SK-N-SH (cell line): ENCODE measurements at regions not wholly inside any gene's neighbourhood (a gene's known extent, or its start where the extent isn't known, plus 50 kb on each side); places are given as distances from the start of the nearest gene placed in this dataset.

Experiments used
- CTCF ChIA-PET: fragments of 300-600, 350-600 bp; formaldehyde crosslinking; extraction: SDS; loops from one replicate; lab custom pipeline; 2021; lab: Yijun Ruan, JAX
- POLR2A ChIA-PET: fragments of 350-600 bp; sonication (Branson Sonifier 250); formaldehyde crosslinking; extraction: SDS; loops from one replicate; lab custom pipeline; 2020; ENCODE audit warnings: antibody characterized with exemption, inconsistent platforms; lab: Yijun Ruan, JAX
- DNase-seq: peaks from one replicate; pipeline ENCODE4 v3.0.0; 2012
- H2AFZ ChIP-seq: fragments of 200-600 bp; sonication (generic); 2 replicates; pipeline ENCODE4 v1.8.1; 2016; ENCODE audit warnings: antibody characterized with exemption, mild to moderate bottlenecking, low read depth
- H3F3A ChIP-seq: fragments of 200-600 bp; sonication (generic); replicated peaks from 2 replicates; pipeline ENCODE3; 2016; ENCODE audit warnings: antibody characterized with exemption, mild to moderate bottlenecking; ENCODE audit not compliant: insufficient read depth
- H3K27ac ChIP-seq, 2 experiments: fragments of 200-500 bp in 1 of 2; fragments of 200-600 bp in 1 of 2; sonication (Bioruptor generic) in 1 of 2; sonication (generic), shearing (Covaris generic) in 1 of 2; 2 replicates each; pipeline versions ENCODE4 v1.5.1 to v1.6.1; 2014 to 2016; ENCODE audit warnings: low read depth in 2 of 2, inconsistent platforms in 1 of 2, low read length in 1 of 2, mild to moderate bottlenecking in 1 of 2, mixed read lengths in 1 of 2
- H3K27me3 ChIP-seq: fragments of 200-600 bp; sonication (generic), shearing (Covaris generic); 2 replicates; pipeline ENCODE4 v1.6.1; 2016; ENCODE audit warnings: mixed run types; ENCODE audit not compliant: insufficient read depth
- H3K36me3 ChIP-seq, 2 experiments: fragments of 200-500 bp in 1 of 2; fragments of 200-600 bp in 1 of 2; sonication (Bioruptor generic) in 1 of 2; sonication (generic) in 1 of 2; replicated peaks in 1 of 2; 2 replicates each; pipeline versions ENCODE3 to v1.5.1; 2014 to 2016; ENCODE audit warnings: low read length in 1 of 2, mild to moderate bottlenecking in 1 of 2; ENCODE audit not compliant: insufficient read depth in 2 of 2, control insufficient read depth in 1 of 2
- H3K4me1 ChIP-seq, 2 experiments: fragments of 200-500 bp in 1 of 2; fragments of 200-600 bp in 1 of 2; sonication (Bioruptor generic) in 1 of 2; sonication (generic), shearing (Covaris generic) in 1 of 2; 2 replicates each; pipeline versions ENCODE4 v1.5.1 to v1.6.1; 2014 to 2016; ENCODE audit warnings: low read depth in 1 of 2, low read length in 1 of 2, mixed run types in 1 of 2; ENCODE audit not compliant: insufficient read depth in 2 of 2, control insufficient read depth in 1 of 2
- H3K4me2 ChIP-seq: fragments of 200-600 bp; sonication (generic), shearing (Covaris generic); 2 replicates; pipeline ENCODE4 v1.6.1; 2017; ENCODE audit warnings: mixed run types
- H3K4me3 ChIP-seq, 2 experiments: fragments of 200-500 bp in 1 of 2; fragments of 200-600 bp in 1 of 2; sonication (Bioruptor generic) in 1 of 2; sonication (generic), shearing (Covaris generic) in 1 of 2; 2 replicates each; pipeline versions ENCODE4 v1.5.1 to v1.8.1; 2014 to 2016; ENCODE audit warnings: low read depth in 2 of 2, inconsistent platforms in 1 of 2, low read length in 1 of 2, mild to moderate bottlenecking in 1 of 2, mixed read lengths in 1 of 2, moderate library complexity in 1 of 2
- H3K79me2 ChIP-seq: fragments of 200-600 bp; sonication (generic); 2 replicates; pipeline ENCODE4 v1.8.1; 2017; ENCODE audit warnings: mild to moderate bottlenecking; ENCODE audit not compliant: insufficient read depth
- H3K9ac ChIP-seq: fragments of 200-600 bp; sonication (generic); 2 replicates; pipeline ENCODE4 v1.6.1; 2017; ENCODE audit warnings: mixed run types
- H3K9me2 ChIP-seq: fragments of 200-600 bp; sonication (generic); 2 replicates; pipeline ENCODE4 v1.6.1; 2017; ENCODE audit warnings: mixed run types
- H3K9me3 ChIP-seq: fragments of 200-600 bp; sonication (generic); 2 replicates; pipeline ENCODE4 v1.6.1; 2017; ENCODE audit warnings: mixed run types, mild to moderate bottlenecking, moderate library complexity
- H4K20me1 ChIP-seq: fragments of 200-600 bp; sonication (generic); 2 replicates; pipeline ENCODE4 v1.6.1; 2017; ENCODE audit warnings: mild to moderate bottlenecking, mixed run types; ENCODE audit not compliant: insufficient read depth
- ELF1 ChIP-seq: IDR thresholded peaks from 2 replicates; pipeline ENCODE4 v1.4.0; 2012
- EP300 ChIP-seq, 2 experiments: IDR thresholded peaks; 2 replicates each; pipeline versions ENCODE4 v1.4.0 to v1.6.1; 2012; ENCODE audit warnings: borderline replicate concordance in 1 of 2, low read depth in 1 of 2, low read length in 1 of 2
- EZH2phosphoT487 ChIP-seq: fragments of 200-600 bp; sonication (generic); IDR thresholded peaks from 2 replicates; pipeline ENCODE4 v1.6.1; 2017; ENCODE audit warnings: low read depth, mixed run types, mild to moderate bottlenecking, antibody characterized with exemption, moderate library complexity, borderline replicate concordance
- FOSL2 ChIP-seq: IDR thresholded peaks from 2 replicates; pipeline ENCODE4 v1.4.0; 2012; ENCODE audit warnings: low read depth, mild to moderate bottlenecking, moderate library complexity, borderline replicate concordance
- FOXM1 ChIP-seq: IDR thresholded peaks from 2 replicates; pipeline ENCODE4 v1.4.0; 2012; ENCODE audit warnings: low read depth, mild to moderate bottlenecking
- GABPA ChIP-seq: IDR thresholded peaks from 2 replicates; pipeline ENCODE4 v1.4.0; 2012; ENCODE audit warnings: low read depth, mild to moderate bottlenecking
- JUND ChIP-seq: IDR thresholded peaks from 2 replicates; pipeline ENCODE4 v1.4.0; 2012
- NFIC ChIP-seq: IDR thresholded peaks from 2 replicates; pipeline ENCODE4 v1.4.0; 2012; ENCODE audit warnings: borderline replicate concordance
- POLR2AphosphoS5 ChIP-seq: IDR thresholded peaks from 2 replicates; pipeline ENCODE4 v1.6.1; 2012; ENCODE audit warnings: low read depth, low read length
- RAD21 ChIP-seq: IDR thresholded peaks from 2 replicates; pipeline ENCODE4 v1.6.1; 2012; ENCODE audit warnings: mild to moderate bottlenecking, low read length
- RCOR1 ChIP-seq: fragments of 150-350 bp; IDR thresholded peaks from 2 replicates; pipeline ENCODE4 v1.6.1; 2017; ENCODE audit warnings: antibody characterized with exemption, low read length
- SMC3 ChIP-seq: IDR thresholded peaks from 2 replicates; pipeline ENCODE4 v1.6.1; 2012; ENCODE audit warnings: low read depth, low read length, improper control_type of control experiment
- TAF1 ChIP-seq: IDR thresholded peaks from 2 replicates; pipeline ENCODE4 v1.6.1; 2012; ENCODE audit warnings: low read depth, mild to moderate bottlenecking, low read length, moderate library complexity, borderline replicate concordance
- TCF12 ChIP-seq: IDR thresholded peaks from 2 replicates; pipeline ENCODE4 v1.4.0; 2012
- TEAD4 ChIP-seq: IDR thresholded peaks from 2 replicates; pipeline ENCODE4 v1.4.0; 2012; ENCODE audit warnings: mild to moderate bottlenecking, borderline replicate concordance; ENCODE audit not compliant: insufficient read depth
- WGBS: methylation state at CpG from one replicate; pipeline ENCODE4 v1.1.6; 2017; ENCODE audit warnings: low lambda C conversion rate; 5-methylcytosine and 5-hydroxymethylcytosine counted together
- TF ChIP-seq, protein P1 (sequence below): fragments of 150-350 bp; IDR thresholded peaks from 2 replicates; pipeline ENCODE4 v1.6.1; 2017; ENCODE audit warnings: antibody characterized with exemption, low read length, low read depth, borderline replicate concordance
- TF ChIP-seq, protein P2 (sequence below): IDR thresholded peaks from 2 replicates; pipeline ENCODE4 v1.4.0; 2012; ENCODE audit warnings: low read depth, borderline replicate concordance
- TF ChIP-seq, protein P3 (sequence below): IDR thresholded peaks from 2 replicates; pipeline ENCODE4 v1.6.1; 2012; ENCODE audit warnings: mild to moderate bottlenecking, low read depth, low read length, moderate library complexity
- TF ChIP-seq, protein P4 (sequence below): IDR thresholded peaks from 2 replicates; pipeline ENCODE4 v1.4.0; 2012; ENCODE audit warnings: low read depth
- TF ChIP-seq, protein P5 (sequence below): fragments of 150-350 bp; IDR thresholded peaks from 2 replicates; pipeline ENCODE4 v1.6.1; 2016; ENCODE audit warnings: mild to moderate bottlenecking, low read depth, low read length

DNA sequence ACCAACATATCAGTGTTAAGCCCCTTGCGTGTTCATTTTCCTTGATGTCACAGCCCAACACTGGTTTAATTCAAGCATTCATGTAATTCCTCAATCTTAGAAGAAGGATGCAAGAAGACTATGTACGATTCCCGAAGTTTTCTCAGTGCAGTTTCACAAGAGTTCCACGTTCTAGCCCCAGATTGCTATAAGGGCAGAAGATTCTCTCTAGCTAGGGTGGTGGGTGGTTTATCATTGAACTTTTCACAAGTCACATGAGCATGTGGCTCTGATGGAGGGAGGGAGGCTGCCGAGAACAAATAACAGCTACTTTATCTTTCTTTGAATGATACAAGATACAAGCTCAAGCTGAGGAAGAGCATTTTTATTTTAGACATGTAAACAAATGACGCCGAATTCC, 71.9 kb upstream of the NHSL1 start:
- no peaks in the 10 kb centered on the region for H3K9me2 ChIP-seq
- H3K4me2 ChIP-seq = no peak overlapping the region
- WGBS = 18% methylated on average over 7 of the region's 7 CpGs
- no peaks in the 10 kb centered on the region for H3K79me2 ChIP-seq
- DNase-seq = no peak
- no peaks in the 10 kb centered on the region for H3K9me3 ChIP-seq
- H3K27ac ChIP-seq = no peak overlapping the region
- no peaks in the 10 kb centered on the region for H4K20me1 ChIP-seq
- peaks cover 37% of the 10 kb centered on the region for H3K27me3 ChIP-seq
- H3K36me3 ChIP-seq = no peaks in the 10 kb centered on the region
- no peak for TF ChIP-seq FOSL2
- TF ChIP-seq SMC3 = no peak
- TF ChIP-seq TAF1 = no peak
- TF ChIP-seq, protein P1, sequence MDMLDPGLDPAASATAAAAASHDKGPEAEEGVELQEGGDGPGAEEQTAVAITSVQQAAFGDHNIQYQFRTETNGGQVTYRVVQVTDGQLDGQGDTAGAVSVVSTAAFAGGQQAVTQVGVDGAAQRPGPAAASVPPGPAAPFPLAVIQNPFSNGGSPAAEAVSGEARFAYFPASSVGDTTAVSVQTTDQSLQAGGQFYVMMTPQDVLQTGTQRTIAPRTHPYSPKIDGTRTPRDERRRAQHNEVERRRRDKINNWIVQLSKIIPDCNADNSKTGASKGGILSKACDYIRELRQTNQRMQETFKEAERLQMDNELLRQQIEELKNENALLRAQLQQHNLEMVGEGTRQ = no peak
- TF ChIP-seq, protein P2, sequence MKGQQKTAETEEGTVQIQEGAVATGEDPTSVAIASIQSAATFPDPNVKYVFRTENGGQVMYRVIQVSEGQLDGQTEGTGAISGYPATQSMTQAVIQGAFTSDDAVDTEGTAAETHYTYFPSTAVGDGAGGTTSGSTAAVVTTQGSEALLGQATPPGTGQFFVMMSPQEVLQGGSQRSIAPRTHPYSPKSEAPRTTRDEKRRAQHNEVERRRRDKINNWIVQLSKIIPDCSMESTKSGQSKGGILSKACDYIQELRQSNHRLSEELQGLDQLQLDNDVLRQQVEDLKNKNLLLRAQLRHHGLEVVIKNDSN = no peak
- no peak for TF ChIP-seq RAD21
- TF ChIP-seq, protein P3, sequence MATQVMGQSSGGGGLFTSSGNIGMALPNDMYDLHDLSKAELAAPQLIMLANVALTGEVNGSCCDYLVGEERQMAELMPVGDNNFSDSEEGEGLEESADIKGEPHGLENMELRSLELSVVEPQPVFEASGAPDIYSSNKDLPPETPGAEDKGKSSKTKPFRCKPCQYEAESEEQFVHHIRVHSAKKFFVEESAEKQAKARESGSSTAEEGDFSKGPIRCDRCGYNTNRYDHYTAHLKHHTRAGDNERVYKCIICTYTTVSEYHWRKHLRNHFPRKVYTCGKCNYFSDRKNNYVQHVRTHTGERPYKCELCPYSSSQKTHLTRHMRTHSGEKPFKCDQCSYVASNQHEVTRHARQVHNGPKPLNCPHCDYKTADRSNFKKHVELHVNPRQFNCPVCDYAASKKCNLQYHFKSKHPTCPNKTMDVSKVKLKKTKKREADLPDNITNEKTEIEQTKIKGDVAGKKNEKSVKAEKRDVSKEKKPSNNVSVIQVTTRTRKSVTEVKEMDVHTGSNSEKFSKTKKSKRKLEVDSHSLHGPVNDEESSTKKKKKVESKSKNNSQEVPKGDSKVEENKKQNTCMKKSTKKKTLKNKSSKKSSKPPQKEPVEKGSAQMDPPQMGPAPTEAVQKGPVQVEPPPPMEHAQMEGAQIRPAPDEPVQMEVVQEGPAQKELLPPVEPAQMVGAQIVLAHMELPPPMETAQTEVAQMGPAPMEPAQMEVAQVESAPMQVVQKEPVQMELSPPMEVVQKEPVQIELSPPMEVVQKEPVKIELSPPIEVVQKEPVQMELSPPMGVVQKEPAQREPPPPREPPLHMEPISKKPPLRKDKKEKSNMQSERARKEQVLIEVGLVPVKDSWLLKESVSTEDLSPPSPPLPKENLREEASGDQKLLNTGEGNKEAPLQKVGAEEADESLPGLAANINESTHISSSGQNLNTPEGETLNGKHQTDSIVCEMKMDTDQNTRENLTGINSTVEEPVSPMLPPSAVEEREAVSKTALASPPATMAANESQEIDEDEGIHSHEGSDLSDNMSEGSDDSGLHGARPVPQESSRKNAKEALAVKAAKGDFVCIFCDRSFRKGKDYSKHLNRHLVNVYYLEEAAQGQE = no peak
- no peak for TF ChIP-seq RCOR1
- no peak for TF ChIP-seq POLR2AphosphoS5
- TF ChIP-seq, all 33 proteins: peak for 0
- H3K4me1 ChIP-seq = no peaks in the 10 kb centered on the region
- ChIA-PET POLR2A (no interaction called here), CTCF (interaction anchor here (1.1 to 5.8 kb wide), 2 partner anchors 18 to 34 kb away, joined by 3 to 19 read pairs; no protein-coding TSS in a partner anchor)
- no peak overlapping the region for H3K9ac ChIP-seq
- H3F3A ChIP-seq = no peaks in the 10 kb centered on the region
- H3K4me3 ChIP-seq = no peak overlapping the region
- no peak overlapping the region for H2AFZ ChIP-seq

DNA sequence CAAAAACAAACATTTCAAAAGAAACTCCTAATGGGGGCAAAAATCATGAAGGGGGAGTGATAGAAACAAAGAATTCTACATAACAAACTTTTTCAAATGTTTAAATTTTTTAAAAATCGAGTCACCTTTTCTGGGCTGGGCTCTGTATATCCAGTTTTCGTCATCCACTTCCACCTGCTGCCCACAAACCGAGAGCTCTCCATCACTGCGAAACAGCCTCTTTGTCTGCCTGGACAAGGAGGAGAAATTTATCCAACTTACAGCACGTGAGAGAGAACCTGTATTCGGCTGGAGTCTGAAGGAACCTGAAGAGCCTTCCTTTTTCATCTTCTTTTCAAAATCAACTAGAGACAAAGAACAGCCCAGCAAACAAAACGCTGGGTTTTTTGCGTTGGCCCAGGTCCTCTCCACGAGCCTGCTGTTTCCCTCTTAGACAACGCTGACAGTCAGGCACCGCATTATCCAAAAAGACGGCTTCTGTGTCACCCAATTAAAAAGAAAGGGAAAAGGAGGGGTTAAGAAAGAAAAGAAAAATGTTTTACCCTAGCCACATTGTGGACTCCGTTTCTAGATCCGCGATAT, 72.4 kb upstream of the NHSL1 start:
- POLR2A ChIA-PET = no interaction called here
- Histone ChIP-seq H3K9me2 (no peaks in the 10 kb centered on the region), H3K27ac (no peak overlapping the region), H3K9me3 (no peaks in the 10 kb centered on the region), H3F3A (no peaks in the 10 kb centered on the region), H2AFZ (no peak overlapping the region), H3K4me3 (no peak overlapping the region), H4K20me1 (no peaks in the 10 kb centered on the region), H3K4me1 (no peaks in the 10 kb centered on the region), H3K4me2 (no peak overlapping the region), H3K27me3 (peaks cover 41% of the 10 kb centered on the region), H3K36me3 (no peaks in the 10 kb centered on the region), H3K79me2 (no peaks in the 10 kb centered on the region), H3K9ac (no peak overlapping the region)
- 16% methylated on average over 15 of the region's 15 CpGs for WGBS
- no peak for DNase-seq
- CTCF ChIA-PET = interaction anchor here (1.1 to 5.8 kb wide), 2 partner anchors 17 to 34 kb away, joined by 3 to 19 read pairs; no protein-coding TSS in a partner anchor
- TF ChIP-seq, protein P4, sequence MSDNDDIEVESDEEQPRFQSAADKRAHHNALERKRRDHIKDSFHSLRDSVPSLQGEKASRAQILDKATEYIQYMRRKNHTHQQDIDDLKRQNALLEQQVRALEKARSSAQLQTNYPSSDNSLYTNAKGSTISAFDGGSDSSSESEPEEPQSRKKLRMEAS = no peak
- no peak for TF ChIP-seq GABPA
- no peak for TF ChIP-seq JUND
- no peak for TF ChIP-seq FOSL2
- TF ChIP-seq TCF12 = no peak
- TF ChIP-seq POLR2AphosphoS5 = no peak
- TF ChIP-seq, protein P2 = no peak
- TF ChIP-seq, protein P5, sequence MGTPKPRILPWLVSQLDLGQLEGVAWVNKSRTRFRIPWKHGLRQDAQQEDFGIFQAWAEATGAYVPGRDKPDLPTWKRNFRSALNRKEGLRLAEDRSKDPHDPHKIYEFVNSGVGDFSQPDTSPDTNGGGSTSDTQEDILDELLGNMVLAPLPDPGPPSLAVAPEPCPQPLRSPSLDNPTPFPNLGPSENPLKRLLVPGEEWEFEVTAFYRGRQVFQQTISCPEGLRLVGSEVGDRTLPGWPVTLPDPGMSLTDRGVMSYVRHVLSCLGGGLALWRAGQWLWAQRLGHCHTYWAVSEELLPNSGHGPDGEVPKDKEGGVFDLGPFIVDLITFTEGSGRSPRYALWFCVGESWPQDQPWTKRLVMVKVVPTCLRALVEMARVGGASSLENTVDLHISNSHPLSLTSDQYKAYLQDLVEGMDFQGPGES = no peak
- TF ChIP-seq FOXM1 = no peak
- TF ChIP-seq ELF1 = no peak
- TF ChIP-seq TEAD4 = no peak
- no peak for TF ChIP-seq SMC3
- no peak for TF ChIP-seq NFIC
- no peak for TF ChIP-seq EZH2phosphoT487
- TF ChIP-seq EP300 (IDR thresholded peaks at IDR 0.05; ENCODE audit: borderline replicate concordance in 1 of 2, low read depth in 1 of 2, low read length in 1 of 2) = no peak
